PC-9 (cell line): ENCODE measurements at regions not wholly inside any gene's neighbourhood (a gene's known extent, or its start where the extent isn't known, plus 50 kb on each side); places are given as distances from the start of the nearest gene placed in this dataset.

Source experiments
- BruUV-seq: library from RNA; stranded (reverse); fragments of 400-500 nt; replicated peaks from 2 replicates; lab custom pipeline; 2021; lab: Mats Ljungman, UMichigan
- CTCF ChIA-PET: fragments of 300-600 bp; sonication (Branson Sonifier 250); formaldehyde crosslinking; loops from one replicate; lab custom pipeline; 2022; ENCODE audit warnings: antibody characterized with exemption; lab: Charles Lee
- POLR2A ChIA-PET: fragments of 300-600 bp; sonication (Branson Sonifier 250); formaldehyde crosslinking; loops from one replicate; lab custom pipeline; 2022; ENCODE audit warnings: antibody characterized with exemption; ENCODE audit not compliant: unreplicated experiment; lab: Charles Lee
- DNase-seq, 2 experiments: peaks; one replicate each; pipeline versions ENCODE4 v3.0.0 to v3.0.0-alpha.2; 2015 to 2022; ENCODE audit warnings: mixed read lengths in 1 of 2
- H2AFZ ChIP-seq: fragments of 200-600 bp; sonication (generic); 2 replicates; pipeline ENCODE4 v1.8.1; 2017; ENCODE audit warnings: antibody characterized with exemption
- H3F3A ChIP-seq: fragments of 200-600 bp; sonication (generic); 2 replicates; pipeline ENCODE4 v1.8.1; 2017; ENCODE audit warnings: antibody characterized with exemption, mild to moderate bottlenecking, low read depth; ENCODE audit not compliant: insufficient read depth
- H3K27ac ChIP-seq: fragments of 200-600 bp; sonication (generic); 2 replicates; pipeline ENCODE4 v1.6.1; 2016; ENCODE audit warnings: mixed run types
- H3K27me3 ChIP-seq: fragments of 200-600 bp; sonication (generic); 2 replicates; pipeline ENCODE4 v1.6.1; 2016; ENCODE audit warnings: low read depth, mixed run types; ENCODE audit not compliant: insufficient read depth
- H3K36me3 ChIP-seq: fragments of 200-600 bp; sonication (generic); 2 replicates; pipeline ENCODE4 v1.6.1; 2016; ENCODE audit warnings: low read depth, mixed run types
- H3K4me1 ChIP-seq: fragments of 200-600 bp; sonication (generic); replicated peaks from 2 replicates; pipeline ENCODE4 v1.6.1; 2016; ENCODE audit warnings: mixed run types; ENCODE audit not compliant: insufficient read depth
- H3K4me2 ChIP-seq: fragments of 200-600 bp; sonication (generic); 2 replicates; pipeline ENCODE4 v1.6.1; 2017; ENCODE audit warnings: mixed run types
- H3K4me3 ChIP-seq: fragments of 200-600 bp; sonication (generic); 2 replicates; pipeline ENCODE4 v1.6.1; 2016; ENCODE audit warnings: mixed run types
- H3K79me2 ChIP-seq: fragments of 200-600 bp; sonication (generic); 2 replicates; pipeline ENCODE4 v1.6.1; 2017; ENCODE audit warnings: low read depth, mixed run types
- H3K9me2 ChIP-seq: fragments of 200-600 bp; sonication (generic); 2 replicates; pipeline ENCODE4 v1.8.1; 2017; ENCODE audit warnings: mild to moderate bottlenecking; ENCODE audit not compliant: insufficient read depth
- H3K9me3 ChIP-seq: fragments of 200-600 bp; sonication (generic); 2 replicates; pipeline ENCODE4 v1.8.1; 2016; ENCODE audit warnings: low read depth; ENCODE audit not compliant: insufficient read depth
- H4K20me1 ChIP-seq: fragments of 200-600 bp; sonication (generic); 2 replicates; pipeline ENCODE4 v1.8.1; 2017; ENCODE audit not compliant: insufficient read depth
- EZH2 ChIP-seq: fragments of 200-600 bp; sonication (generic); IDR thresholded peaks from 2 replicates; pipeline ENCODE4 v1.8.0; 2017; ENCODE audit warnings: antibody characterized with exemption, low read depth
- intact Hi-C: fragments of 100-400 bp; cut with micrococcal nuclease; formaldehyde crosslinking; loops from one replicate; pipeline ENCODE4 v1.10.0; 2022; ENCODE audit not compliant: unreplicated experiment
- TF ChIP-seq, protein P1 (sequence below): fragments of 200-600 bp; sonication (generic); conservative IDR thresholded peaks from 2 replicates; pipeline ENCODE4 v1.6.1; 2017; ENCODE audit warnings: mixed run types, antibody characterized with exemption, mild to moderate bottlenecking, moderate library complexity

- CTCF ChIA-PET = interaction anchor here (0.6 to 1.0 kb wide), 2 partner anchors 35 to 50 kb away, joined by 4 to 5 read pairs; no protein-coding TSS in a partner anchor
- Histone ChIP-seq H3K9me3 (0 out of 2 replicates have a peak, but pooled peaks cover 8% of the 10 kb centered on the region), H3K27me3 (no peaks in the 10 kb centered on the region), H3K36me3 (no peaks in the 10 kb centered on the region), H3F3A (peaks cover 15% of the 10 kb centered on the region; the same call in 1 of the 2 replicates), H4K20me1 (no peaks in the 10 kb centered on the region), H2AFZ (no peak overlapping the region), H3K27ac (no peak overlapping the region), H3K79me2 (no peaks in the 10 kb centered on the region), H3K4me1 (peaks cover 16% of the 10 kb centered on the region; the same call in 1 of the 2 replicates), H3K9me2 (no peaks in the 10 kb centered on the region), H3K4me3 (no peak overlapping the region), H3K4me2 (no peak overlapping the region)
- no peak for DNase-seq
- TF ChIP-seq EZH2 = no peak
- TF ChIP-seq, protein P1, sequence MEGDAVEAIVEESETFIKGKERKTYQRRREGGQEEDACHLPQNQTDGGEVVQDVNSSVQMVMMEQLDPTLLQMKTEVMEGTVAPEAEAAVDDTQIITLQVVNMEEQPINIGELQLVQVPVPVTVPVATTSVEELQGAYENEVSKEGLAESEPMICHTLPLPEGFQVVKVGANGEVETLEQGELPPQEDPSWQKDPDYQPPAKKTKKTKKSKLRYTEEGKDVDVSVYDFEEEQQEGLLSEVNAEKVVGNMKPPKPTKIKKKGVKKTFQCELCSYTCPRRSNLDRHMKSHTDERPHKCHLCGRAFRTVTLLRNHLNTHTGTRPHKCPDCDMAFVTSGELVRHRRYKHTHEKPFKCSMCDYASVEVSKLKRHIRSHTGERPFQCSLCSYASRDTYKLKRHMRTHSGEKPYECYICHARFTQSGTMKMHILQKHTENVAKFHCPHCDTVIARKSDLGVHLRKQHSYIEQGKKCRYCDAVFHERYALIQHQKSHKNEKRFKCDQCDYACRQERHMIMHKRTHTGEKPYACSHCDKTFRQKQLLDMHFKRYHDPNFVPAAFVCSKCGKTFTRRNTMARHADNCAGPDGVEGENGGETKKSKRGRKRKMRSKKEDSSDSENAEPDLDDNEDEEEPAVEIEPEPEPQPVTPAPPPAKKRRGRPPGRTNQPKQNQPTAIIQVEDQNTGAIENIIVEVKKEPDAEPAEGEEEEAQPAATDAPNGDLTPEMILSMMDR = no peak
- POLR2A ChIA-PET = interaction anchor here (0.7 kb wide), 1 partner anchor 80 kb away, joined by 7 read pairs; no protein-coding TSS in a partner anchor
- intact Hi-C loops = loop anchor here (1.0 to 5.0 kb wide), 3 partner anchors 80 to 328 kb away; partner anchors contain the start of gene IVNS1ABP
- BruUV-seq = no TSS peak
Observed at GRCh38 chr1:185645686-185646085, 88.5 kb upstream of the HMCN1 start.

- H3F3A ChIP-seq = peaks cover 15% of the 10 kb centered on the region; the same call in 1 of the 2 replicates
- H3K27ac ChIP-seq = no peak overlapping the region
- no peak overlapping the region for H3K4me2 ChIP-seq
- no TSS peak for BruUV-seq
- H4K20me1 ChIP-seq = no peaks in the 10 kb centered on the region
- no peaks in the 10 kb centered on the region for H3K27me3 ChIP-seq
- H3K9me3 ChIP-seq = 0 out of 2 replicates have a peak, but pooled peaks cover 8% of the 10 kb centered on the region
- H3K4me1 ChIP-seq = peaks cover 16% of the 10 kb centered on the region; the same call in 1 of the 2 replicates
- no peaks in the 10 kb centered on the region for H3K79me2 ChIP-seq
- intact Hi-C loops = loop anchor here (5.0 kb wide), 1 partner anchor 203 kb away; no protein-coding TSS in a partner anchor
- ChIA-PET POLR2A (no interaction called here), CTCF (no interaction called here)
- H3K9me2 ChIP-seq = no peaks in the 10 kb centered on the region
- TF ChIP-seq EZH2 = no peak
- TF ChIP-seq, protein P1 = no peak
- no peaks in the 10 kb centered on the region for H3K36me3 ChIP-seq
- peak in 1 of 2 experiments; percentile 6 for DNase-seq
- H3K4me3 ChIP-seq = no peak overlapping the region
- H2AFZ ChIP-seq = no peak overlapping the region
Observed at GRCh38 chr1:185645162-185645640, 89.0 kb upstream of the HMCN1 start.

GRCh38 chr1:185644531-185644930 lies 89.7 kb upstream of the HMCN1 start:
- H2AFZ ChIP-seq = no peak overlapping the region
- no peak overlapping the region for H3K4me3 ChIP-seq
- H3K9me3 ChIP-seq = 0 out of 2 replicates have a peak, but pooled peaks cover 8% of the 10 kb centered on the region
- BruUV-seq = no TSS peak
- intact Hi-C loops = no loop called here
- POLR2A ChIA-PET = no interaction called here
- H3F3A ChIP-seq = peaks cover 15% of the 10 kb centered on the region; the same call in 1 of the 2 replicates
- H3K4me1 ChIP-seq = peaks cover 16% of the 10 kb centered on the region; the same call in 1 of the 2 replicates
- no peaks in the 10 kb centered on the region for H4K20me1 ChIP-seq
- TF ChIP-seq, protein P1 = no peak
- no peak for TF ChIP-seq EZH2
- no peaks in the 10 kb centered on the region for H3K27me3 ChIP-seq
- H3K79me2 ChIP-seq = no peaks in the 10 kb centered on the region
- H3K27ac ChIP-seq = no peak overlapping the region
- DNase-seq = no peak
- no peak overlapping the region for H3K4me2 ChIP-seq
- CTCF ChIA-PET = no interaction called here
- H3K36me3 ChIP-seq = no peaks in the 10 kb centered on the region
- no peaks in the 10 kb centered on the region for H3K9me2 ChIP-seq
